ENCODE measurements at regions not wholly inside any gene's neighbourhood (a gene's known extent, or its start where the extent isn't known, plus 50 kb on each side); places are given as distances from the start of the nearest gene placed in this dataset.

GRCh38 chr9:127556871-127557270 is 55.2 kb upstream of the STXBP1 start:
- TF ChIP-seq, protein P1, sequence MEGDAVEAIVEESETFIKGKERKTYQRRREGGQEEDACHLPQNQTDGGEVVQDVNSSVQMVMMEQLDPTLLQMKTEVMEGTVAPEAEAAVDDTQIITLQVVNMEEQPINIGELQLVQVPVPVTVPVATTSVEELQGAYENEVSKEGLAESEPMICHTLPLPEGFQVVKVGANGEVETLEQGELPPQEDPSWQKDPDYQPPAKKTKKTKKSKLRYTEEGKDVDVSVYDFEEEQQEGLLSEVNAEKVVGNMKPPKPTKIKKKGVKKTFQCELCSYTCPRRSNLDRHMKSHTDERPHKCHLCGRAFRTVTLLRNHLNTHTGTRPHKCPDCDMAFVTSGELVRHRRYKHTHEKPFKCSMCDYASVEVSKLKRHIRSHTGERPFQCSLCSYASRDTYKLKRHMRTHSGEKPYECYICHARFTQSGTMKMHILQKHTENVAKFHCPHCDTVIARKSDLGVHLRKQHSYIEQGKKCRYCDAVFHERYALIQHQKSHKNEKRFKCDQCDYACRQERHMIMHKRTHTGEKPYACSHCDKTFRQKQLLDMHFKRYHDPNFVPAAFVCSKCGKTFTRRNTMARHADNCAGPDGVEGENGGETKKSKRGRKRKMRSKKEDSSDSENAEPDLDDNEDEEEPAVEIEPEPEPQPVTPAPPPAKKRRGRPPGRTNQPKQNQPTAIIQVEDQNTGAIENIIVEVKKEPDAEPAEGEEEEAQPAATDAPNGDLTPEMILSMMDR (IDR thresholded peaks at IDR 0.05) = no peak
- no peak for TF ChIP-seq POLR2A (IDR thresholded peaks at IDR 0.05)
- no peak for TF ChIP-seq POLR2AphosphoS5 (IDR thresholded peaks at IDR 0.05; ENCODE audit: insufficient read depth in 1 of 2, low read depth in 1 of 2)

All from vagina (tissue), 2 donors.